GM19463 (cell line): ENCODE measurements at regions not wholly inside any gene's neighbourhood (a gene's known extent, or its start where the extent isn't known, plus 50 kb on each side); places are given as distances from the start of the nearest gene placed in this dataset.
"Not testable (repeated sequence)": the region's sequence is repeated elsewhere in the genome, so short reads cannot be mapped to it uniquely, and the experiment has no call there.

Experiments
- ATAC-seq: cut with Tn5 transposase; IDR thresholded peaks from one replicate; pipeline ENCODE4 v1.9.1; 2021; ENCODE audit warnings: mild to moderate bottlenecking, moderate library complexity; ENCODE audit not compliant: unreplicated experiment

- no peak for ATAC-seq
Measured at GRCh38 chr12:67892259-67893021, 96.8 kb upstream of the IFNG-AS1 start.

- ATAC-seq, result no peak
Measured at GRCh38 chr12:67893022-67893580, 96.1 kb upstream of the IFNG-AS1 start.

GRCh38 chr12:67900418-67900817 is 88.8 kb upstream of the IFNG-AS1 start:
- ATAC-seq, result not testable (repeated sequence)

GRCh38 chr12:67909091-67909531 is 80.1 kb upstream of the IFNG-AS1 start:
- no peak for ATAC-seq

GRCh38 chr12:67909681-67910080 is 79.6 kb upstream of the IFNG-AS1 start:
- ATAC-seq, result no peak

GRCh38 chr12:67910360-67911274 is 78.6 kb upstream of the IFNG-AS1 start:
- no peak for ATAC-seq

- ATAC-seq, result no peak
Measured at GRCh38 chr12:67911275-67911600, 78.0 kb upstream of the IFNG-AS1 start.

- ATAC-seq, result no peak
Measured at GRCh38 chr12:67911789-67912188, 77.5 kb upstream of the IFNG-AS1 start.

- no peak for ATAC-seq
Measured at GRCh38 chr12:67915335-67915851, 73.9 kb upstream of the IFNG-AS1 start.

- ATAC-seq, result no peak
Measured at GRCh38 chr12:67916266-67916970, 72.8 kb upstream of the IFNG-AS1 start.

- ATAC-seq, result no peak
Measured at GRCh38 chr12:67917811-67918210, 71.4 kb upstream of the IFNG-AS1 start.

- ATAC-seq, result no peak
Measured at GRCh38 chr12:67918441-67918840, 70.8 kb upstream of the IFNG-AS1 start.

- no peak for ATAC-seq
Measured at GRCh38 chr12:67919406-67919805, 69.8 kb upstream of the IFNG-AS1 start.

GRCh38 chr12:67920413-67920812 is 68.8 kb upstream of the IFNG-AS1 start:
- ATAC-seq, result no peak

- ATAC-seq, result no peak
Measured at GRCh38 chr12:67921286-67921685, 68.0 kb upstream of the IFNG-AS1 start.

GRCh38 chr12:67922245-67922644 is 67.0 kb upstream of the IFNG-AS1 start:
- ATAC-seq, result no peak

- no peak for ATAC-seq
Measured at GRCh38 chr12:67925077-67925476, 64.2 kb upstream of the IFNG-AS1 start.

GRCh38 chr12:67925552-67925951 is 63.7 kb upstream of the IFNG-AS1 start:
- no peak for ATAC-seq

- ATAC-seq, result no peak
Measured at GRCh38 chr12:67926063-67926462, 63.2 kb upstream of the IFNG-AS1 start.

GRCh38 chr12:67927324-67927723 is 61.9 kb upstream of the IFNG-AS1 start:
- ATAC-seq, result no peak

- ATAC-seq, result no peak
Measured at GRCh38 chr12:67927815-67928214, 61.4 kb upstream of the IFNG-AS1 start.
